ENCODE measurements at regions not wholly inside any gene's neighbourhood (a gene's known extent, or its start where the extent isn't known, plus 50 kb on each side); places are given as distances from the start of the nearest gene placed in this dataset.
"Not testable (repeated sequence)": the region's sequence is repeated elsewhere in the genome, so short reads cannot be mapped to it uniquely, and the experiment has no call there.

DNA sequence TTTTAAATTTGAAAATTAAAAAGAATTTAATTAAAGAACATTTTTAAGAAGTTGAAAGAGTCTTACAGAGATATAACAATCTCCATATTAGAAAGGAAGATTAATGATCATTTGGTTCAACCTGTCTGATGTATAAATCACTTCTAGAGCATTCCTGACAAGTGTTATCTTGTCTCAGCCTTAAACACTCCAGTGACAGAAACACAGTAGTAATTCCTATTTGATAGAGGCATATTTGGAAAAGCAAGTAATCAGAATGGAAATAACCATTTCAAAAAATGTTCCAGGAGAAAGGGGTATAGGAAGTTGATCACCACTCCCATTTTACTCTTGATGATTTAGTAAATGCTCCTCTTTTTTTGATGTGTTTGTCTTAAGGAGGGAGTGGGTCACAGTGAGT lies 213.1 kb upstream of the FAM3C start:
- intact Hi-C loops (cut with DNase I) = no loop called here
- H3K4me3 ChIP-seq (ENCODE audit: low read length in 3 of 3) = no peak overlapping the region
- H3K9me3 ChIP-seq (ENCODE audit: control insufficient read depth in 2 of 3, insufficient read depth in 1 of 3, low read length in 3 of 3) = no peaks in the 10 kb centered on the region
- FAIRE-seq (no peak), DNase-seq (no peak)
- TF ChIP-seq, protein P1, sequence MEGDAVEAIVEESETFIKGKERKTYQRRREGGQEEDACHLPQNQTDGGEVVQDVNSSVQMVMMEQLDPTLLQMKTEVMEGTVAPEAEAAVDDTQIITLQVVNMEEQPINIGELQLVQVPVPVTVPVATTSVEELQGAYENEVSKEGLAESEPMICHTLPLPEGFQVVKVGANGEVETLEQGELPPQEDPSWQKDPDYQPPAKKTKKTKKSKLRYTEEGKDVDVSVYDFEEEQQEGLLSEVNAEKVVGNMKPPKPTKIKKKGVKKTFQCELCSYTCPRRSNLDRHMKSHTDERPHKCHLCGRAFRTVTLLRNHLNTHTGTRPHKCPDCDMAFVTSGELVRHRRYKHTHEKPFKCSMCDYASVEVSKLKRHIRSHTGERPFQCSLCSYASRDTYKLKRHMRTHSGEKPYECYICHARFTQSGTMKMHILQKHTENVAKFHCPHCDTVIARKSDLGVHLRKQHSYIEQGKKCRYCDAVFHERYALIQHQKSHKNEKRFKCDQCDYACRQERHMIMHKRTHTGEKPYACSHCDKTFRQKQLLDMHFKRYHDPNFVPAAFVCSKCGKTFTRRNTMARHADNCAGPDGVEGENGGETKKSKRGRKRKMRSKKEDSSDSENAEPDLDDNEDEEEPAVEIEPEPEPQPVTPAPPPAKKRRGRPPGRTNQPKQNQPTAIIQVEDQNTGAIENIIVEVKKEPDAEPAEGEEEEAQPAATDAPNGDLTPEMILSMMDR (IDR thresholded peaks at IDR 0.05; ENCODE audit: borderline replicate concordance, extremely low read depth, insufficient read depth) = no peak
- H3K36me3 ChIP-seq (ENCODE audit: control insufficient read depth in 2 of 3, insufficient read depth in 3 of 3, low read length in 3 of 3) = no peaks in the 10 kb centered on the region
- H3K27me3 ChIP-seq (ENCODE audit: control insufficient read depth, insufficient read depth, low read length) = no peaks in the 10 kb centered on the region
- no peak overlapping the region for H3K9ac ChIP-seq (ENCODE audit: low read length in 3 of 3)
- H3K4me1 ChIP-seq (ENCODE audit: control insufficient read depth in 2 of 3, insufficient read depth in 2 of 3, low read depth in 1 of 3, low read length in 3 of 3) = no peaks in the 10 kb centered on the region
- H3K27ac ChIP-seq (ENCODE audit: low read depth in 2 of 2, low read length in 2 of 2) = no peak overlapping the region

DNA sequence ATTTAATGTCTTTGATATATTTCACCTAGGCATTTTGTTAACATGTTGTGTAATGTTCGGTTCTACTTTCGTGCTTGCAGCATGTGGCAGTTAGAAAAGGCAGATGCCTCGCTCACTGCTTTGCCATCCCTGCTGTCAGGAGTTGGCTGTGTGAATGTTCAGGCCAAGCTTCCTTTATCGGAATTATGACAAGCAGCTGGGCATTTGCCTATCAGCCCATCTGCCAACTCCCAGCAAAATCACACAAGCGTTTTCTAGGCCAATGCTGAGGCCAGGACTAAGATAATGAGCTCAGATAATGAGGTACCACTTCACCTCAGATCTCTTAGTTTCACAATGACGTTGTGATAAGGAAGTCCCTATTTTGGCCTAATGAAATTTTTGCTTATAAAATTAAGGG lies 212.7 kb upstream of the FAM3C start:
- no peak overlapping the region for H3K27ac ChIP-seq (ENCODE audit: low read depth in 2 of 2, low read length in 2 of 2)
- H3K9me3 ChIP-seq (ENCODE audit: control insufficient read depth in 2 of 3, insufficient read depth in 1 of 3, low read length in 3 of 3) = no peaks in the 10 kb centered on the region
- H3K27me3 ChIP-seq (ENCODE audit: control insufficient read depth, insufficient read depth, low read length) = no peaks in the 10 kb centered on the region
- H3K36me3 ChIP-seq (ENCODE audit: control insufficient read depth in 2 of 3, insufficient read depth in 3 of 3, low read length in 3 of 3) = no peaks in the 10 kb centered on the region
- FAIRE-seq (no peak), DNase-seq (no peak)
- TF ChIP-seq, protein P1 (IDR thresholded peaks at IDR 0.05; ENCODE audit: borderline replicate concordance, extremely low read depth, insufficient read depth) = no peak
- H3K9ac ChIP-seq (ENCODE audit: low read length in 3 of 3) = no peak overlapping the region
- no peaks in the 10 kb centered on the region for H3K4me1 ChIP-seq (ENCODE audit: control insufficient read depth in 2 of 3, insufficient read depth in 2 of 3, low read depth in 1 of 3, low read length in 3 of 3)
- intact Hi-C loops (cut with DNase I) = no loop called here
- H3K4me3 ChIP-seq (ENCODE audit: low read length in 3 of 3) = no peak overlapping the region

DNA sequence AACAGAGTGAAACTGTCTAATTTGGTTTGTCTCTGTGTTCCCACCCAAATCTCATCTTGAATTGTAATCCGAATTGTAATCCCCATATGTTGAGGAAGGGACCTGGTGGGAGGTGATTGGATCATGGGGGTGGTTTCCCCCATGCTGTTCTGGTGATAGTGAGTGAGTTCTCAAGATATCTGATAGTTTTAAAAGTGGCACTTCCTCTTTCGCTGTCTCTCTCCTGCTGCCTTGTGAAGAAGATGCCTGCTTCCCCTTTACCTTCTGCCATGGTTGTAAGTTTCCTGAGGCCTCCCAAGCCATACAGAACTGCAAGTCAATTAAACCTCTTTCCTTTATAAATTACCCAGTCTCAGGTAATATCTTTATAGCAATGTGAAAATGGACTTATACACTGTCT lies 212.1 kb upstream of the FAM3C start:
- H3K9me3 ChIP-seq (ENCODE audit: control insufficient read depth in 2 of 3, insufficient read depth in 1 of 3, low read length in 3 of 3); H3K4me1 ChIP-seq (ENCODE audit: control insufficient read depth in 2 of 3, insufficient read depth in 2 of 3, low read depth in 1 of 3, low read length in 3 of 3); intact Hi-C loops (cut with DNase I); H3K27ac ChIP-seq (ENCODE audit: low read depth in 2 of 2, low read length in 2 of 2); H3K9ac ChIP-seq (ENCODE audit: low read length in 3 of 3); H3K4me3 ChIP-seq (ENCODE audit: low read length in 3 of 3); H3K36me3 ChIP-seq (ENCODE audit: control insufficient read depth in 2 of 3, insufficient read depth in 3 of 3, low read length in 3 of 3); H3K27me3 ChIP-seq (ENCODE audit: control insufficient read depth, insufficient read depth, low read length); FAIRE-seq; DNase-seq: not testable (repeated sequence)

DNA sequence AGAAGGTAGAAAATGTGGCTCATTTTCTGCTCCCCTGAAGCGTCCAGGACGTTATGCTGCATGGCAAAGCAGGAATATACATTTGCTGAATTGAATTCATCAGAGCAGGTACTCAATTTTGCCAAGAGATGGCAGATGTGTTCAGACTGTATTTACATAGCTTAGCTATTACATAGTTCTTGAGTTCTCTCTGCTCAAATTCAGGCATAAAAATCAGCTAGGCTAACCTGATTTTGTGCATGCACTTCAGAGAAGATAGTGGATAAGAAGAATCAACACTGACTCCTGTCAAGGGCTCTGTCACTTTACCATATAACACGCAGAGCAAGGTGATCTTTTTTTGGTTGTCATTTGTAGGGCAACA lies 209.2 kb upstream of the FAM3C start:
- Histone ChIP-seq H3K36me3 (ENCODE audit: control insufficient read depth in 2 of 3, insufficient read depth in 3 of 3, low read length in 3 of 3) (no peaks in the 10 kb centered on the region), H3K9ac (ENCODE audit: low read length in 3 of 3) (no peak overlapping the region), H3K27me3 (ENCODE audit: control insufficient read depth, insufficient read depth, low read length) (no peaks in the 10 kb centered on the region), H3K9me3 (ENCODE audit: control insufficient read depth in 2 of 3, insufficient read depth in 1 of 3, low read length in 3 of 3) (no peaks in the 10 kb centered on the region), H3K27ac (ENCODE audit: low read depth in 2 of 2, low read length in 2 of 2) (no peak overlapping the region), H3K4me1 (ENCODE audit: control insufficient read depth in 2 of 3, insufficient read depth in 2 of 3, low read depth in 1 of 3, low read length in 3 of 3) (no peaks in the 10 kb centered on the region), H3K4me3 (ENCODE audit: low read length in 3 of 3) (no peak overlapping the region)
- TF ChIP-seq, protein P1 (IDR thresholded peaks at IDR 0.05; ENCODE audit: borderline replicate concordance, extremely low read depth, insufficient read depth) = peak; percentile 4
- DNase-seq (peak in 2 of 5 donors; percentile 7 to 13), FAIRE-seq (no peak)
- intact Hi-C loops (cut with DNase I) = no loop called here
